GM23338 (cell line): ENCODE measurements at regions not wholly inside any gene's neighbourhood (a gene's known extent, or its start where the extent isn't known, plus 50 kb on each side); places are given as distances from the start of the nearest gene placed in this dataset.

Experiments
- CREB1 ChIP-seq: fragments of 250-450 bp; sonication (Bioruptor Pico); IDR thresholded peaks from 2 replicates; pipeline ENCODE4 v1.5.0; 2020; ENCODE audit warnings: low read depth, mild to moderate bottlenecking, moderate library complexity
- EZH2 ChIP-seq: fragments of 200-600 bp; sonication (generic); IDR thresholded peaks from one replicate; pipeline ENCODE4 v1.8.0; 2017; ENCODE audit warnings: antibody characterized with exemption, mild to moderate bottlenecking, low read depth; ENCODE audit not compliant: unreplicated experiment
- EZH2phosphoT487 ChIP-seq: fragments of 200-600 bp; sonication (generic); IDR thresholded peaks from one replicate; pipeline ENCODE4 v1.8.1; 2018; ENCODE audit warnings: antibody characterized with exemption; ENCODE audit not compliant: unreplicated experiment
- NANOG ChIP-seq: IDR thresholded peaks from 2 replicates; pipeline ENCODE4 v1.6.1; 2016; ENCODE audit warnings: antibody characterized with exemption, borderline replicate concordance
- POLR2AphosphoS5 ChIP-seq: IDR thresholded peaks from 2 replicates; pipeline ENCODE4 v1.6.1; 2016; ENCODE audit warnings: antibody characterized with exemption, low read depth
- ZNF114 ChIP-seq: fragments of 250-450 bp; sonication (Bioruptor Pico); IDR thresholded peaks from 2 replicates; pipeline ENCODE4 v1.5.0; 2020; ENCODE audit warnings: mild to moderate bottlenecking, moderate library complexity
- TF ChIP-seq, protein P1 (sequence below), 2 experiments: fragments of 200-600 bp in 1 of 2; sonication (generic) in 1 of 2; conservative IDR thresholded peaks; 2 replicates each; pipeline versions ENCODE4 v1.5.1 to v1.6.1; 2016 to 2017; ENCODE audit warnings: antibody characterized with exemption in 2 of 2, low read depth in 2 of 2, mild to moderate bottlenecking in 2 of 2, moderate library complexity in 1 of 2
- TF ChIP-seq, protein P2 (sequence below): IDR thresholded peaks from one replicate; pipeline ENCODE4 v1.6.1; 2018; ENCODE audit warnings: antibody characterized with exemption; ENCODE audit not compliant: unreplicated experiment
- TF ChIP-seq, protein P3 (sequence below): IDR thresholded peaks from 2 replicates; pipeline ENCODE4 v1.6.1; 2016; ENCODE audit warnings: antibody characterized with exemption

DNA sequence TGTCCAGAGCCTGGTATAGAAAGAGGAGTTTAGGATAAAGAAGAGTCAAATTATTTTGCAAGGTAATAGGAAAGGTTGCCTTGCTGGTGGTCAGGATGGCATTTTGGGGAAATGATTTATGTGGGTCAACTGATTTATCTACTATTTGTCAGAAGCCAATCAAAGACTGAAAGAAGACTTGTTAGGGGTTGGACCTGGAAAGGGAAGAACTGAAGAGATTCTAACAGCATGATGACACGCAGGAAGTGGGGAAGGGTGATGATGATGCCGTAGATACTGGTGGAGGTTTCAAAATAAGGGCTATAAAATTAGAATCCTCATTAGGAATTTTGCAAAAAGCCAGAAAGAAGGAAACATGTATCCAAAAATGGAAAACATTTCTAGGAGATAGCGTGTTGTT, 60.7 kb upstream of the FGF14 start:
- TF ChIP-seq, protein P1, sequence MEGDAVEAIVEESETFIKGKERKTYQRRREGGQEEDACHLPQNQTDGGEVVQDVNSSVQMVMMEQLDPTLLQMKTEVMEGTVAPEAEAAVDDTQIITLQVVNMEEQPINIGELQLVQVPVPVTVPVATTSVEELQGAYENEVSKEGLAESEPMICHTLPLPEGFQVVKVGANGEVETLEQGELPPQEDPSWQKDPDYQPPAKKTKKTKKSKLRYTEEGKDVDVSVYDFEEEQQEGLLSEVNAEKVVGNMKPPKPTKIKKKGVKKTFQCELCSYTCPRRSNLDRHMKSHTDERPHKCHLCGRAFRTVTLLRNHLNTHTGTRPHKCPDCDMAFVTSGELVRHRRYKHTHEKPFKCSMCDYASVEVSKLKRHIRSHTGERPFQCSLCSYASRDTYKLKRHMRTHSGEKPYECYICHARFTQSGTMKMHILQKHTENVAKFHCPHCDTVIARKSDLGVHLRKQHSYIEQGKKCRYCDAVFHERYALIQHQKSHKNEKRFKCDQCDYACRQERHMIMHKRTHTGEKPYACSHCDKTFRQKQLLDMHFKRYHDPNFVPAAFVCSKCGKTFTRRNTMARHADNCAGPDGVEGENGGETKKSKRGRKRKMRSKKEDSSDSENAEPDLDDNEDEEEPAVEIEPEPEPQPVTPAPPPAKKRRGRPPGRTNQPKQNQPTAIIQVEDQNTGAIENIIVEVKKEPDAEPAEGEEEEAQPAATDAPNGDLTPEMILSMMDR (conservative IDR thresholded peaks at IDR 0.05; ENCODE audit: low read depth in 2 of 2) = no peak
- TF ChIP-seq, protein P2, sequence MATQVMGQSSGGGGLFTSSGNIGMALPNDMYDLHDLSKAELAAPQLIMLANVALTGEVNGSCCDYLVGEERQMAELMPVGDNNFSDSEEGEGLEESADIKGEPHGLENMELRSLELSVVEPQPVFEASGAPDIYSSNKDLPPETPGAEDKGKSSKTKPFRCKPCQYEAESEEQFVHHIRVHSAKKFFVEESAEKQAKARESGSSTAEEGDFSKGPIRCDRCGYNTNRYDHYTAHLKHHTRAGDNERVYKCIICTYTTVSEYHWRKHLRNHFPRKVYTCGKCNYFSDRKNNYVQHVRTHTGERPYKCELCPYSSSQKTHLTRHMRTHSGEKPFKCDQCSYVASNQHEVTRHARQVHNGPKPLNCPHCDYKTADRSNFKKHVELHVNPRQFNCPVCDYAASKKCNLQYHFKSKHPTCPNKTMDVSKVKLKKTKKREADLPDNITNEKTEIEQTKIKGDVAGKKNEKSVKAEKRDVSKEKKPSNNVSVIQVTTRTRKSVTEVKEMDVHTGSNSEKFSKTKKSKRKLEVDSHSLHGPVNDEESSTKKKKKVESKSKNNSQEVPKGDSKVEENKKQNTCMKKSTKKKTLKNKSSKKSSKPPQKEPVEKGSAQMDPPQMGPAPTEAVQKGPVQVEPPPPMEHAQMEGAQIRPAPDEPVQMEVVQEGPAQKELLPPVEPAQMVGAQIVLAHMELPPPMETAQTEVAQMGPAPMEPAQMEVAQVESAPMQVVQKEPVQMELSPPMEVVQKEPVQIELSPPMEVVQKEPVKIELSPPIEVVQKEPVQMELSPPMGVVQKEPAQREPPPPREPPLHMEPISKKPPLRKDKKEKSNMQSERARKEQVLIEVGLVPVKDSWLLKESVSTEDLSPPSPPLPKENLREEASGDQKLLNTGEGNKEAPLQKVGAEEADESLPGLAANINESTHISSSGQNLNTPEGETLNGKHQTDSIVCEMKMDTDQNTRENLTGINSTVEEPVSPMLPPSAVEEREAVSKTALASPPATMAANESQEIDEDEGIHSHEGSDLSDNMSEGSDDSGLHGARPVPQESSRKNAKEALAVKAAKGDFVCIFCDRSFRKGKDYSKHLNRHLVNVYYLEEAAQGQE = no peak
- TF ChIP-seq POLR2AphosphoS5 (no peak), EZH2 (no peak), CREB1 (CRISPR knock-in tag) (no peak), EZH2phosphoT487 (no peak), ZNF114 (CRISPR knock-in tag) (no peak), NANOG (no peak)
- TF ChIP-seq, protein P3, sequence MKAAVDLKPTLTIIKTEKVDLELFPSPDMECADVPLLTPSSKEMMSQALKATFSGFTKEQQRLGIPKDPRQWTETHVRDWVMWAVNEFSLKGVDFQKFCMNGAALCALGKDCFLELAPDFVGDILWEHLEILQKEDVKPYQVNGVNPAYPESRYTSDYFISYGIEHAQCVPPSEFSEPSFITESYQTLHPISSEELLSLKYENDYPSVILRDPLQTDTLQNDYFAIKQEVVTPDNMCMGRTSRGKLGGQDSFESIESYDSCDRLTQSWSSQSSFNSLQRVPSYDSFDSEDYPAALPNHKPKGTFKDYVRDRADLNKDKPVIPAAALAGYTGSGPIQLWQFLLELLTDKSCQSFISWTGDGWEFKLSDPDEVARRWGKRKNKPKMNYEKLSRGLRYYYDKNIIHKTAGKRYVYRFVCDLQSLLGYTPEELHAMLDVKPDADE = no peak
